Heart right ventricle (tissue), 16 donors: ENCODE measurements at regions not wholly inside any gene's neighbourhood (a gene's known extent, or its start where the extent isn't known, plus 50 kb on each side); places are given as distances from the start of the nearest gene placed in this dataset.
"Not testable (repeated sequence)": the region's sequence is repeated elsewhere in the genome, so short reads cannot be mapped to it uniquely, and the experiment has no call there.

Source experiments
- ATAC-seq, 8 donors: fragments of 200-7000 bp; cut with Tn5 transposase; one replicate each; pipeline ENCODE4 v1.9.1; 2020; ENCODE audit warnings: mild to moderate bottlenecking in 8 of 8, moderate library complexity in 8 of 8, moderate number of reproducible peaks in 1 of 8
- DNase-seq, 2 donors: peaks; one replicate each; pipeline ENCODE4 v3.0.0-alpha.2; 2020
- H3K27ac ChIP-seq, 10 donors: fragments of 200-600 bp; sonication (generic) in 2 of 10; one replicate each; pipeline versions ENCODE4 v1.5.0 to v1.8.0; 2020 to 2022; ENCODE audit warnings: mild to moderate bottlenecking in 3 of 10
- H3K27me3 ChIP-seq, 7 donors: fragments of 200-600 bp; one replicate each; pipeline ENCODE4 v1.8.0; 2021 to 2022; ENCODE audit warnings: mild to moderate bottlenecking in 2 of 7
- H3K36me3 ChIP-seq, 9 donors: fragments of 200-600 bp; sonication (generic) in 1 of 9; one replicate each; pipeline versions ENCODE4 v1.5.0 to v1.8.0; 2020 to 2022; ENCODE audit warnings: mild to moderate bottlenecking in 2 of 9
- H3K4me1 ChIP-seq, 9 donors: fragments of 200-600 bp; sonication (generic) in 1 of 9; one replicate each; pipeline versions ENCODE4 v1.5.0 to v1.8.0; 2020 to 2022; ENCODE audit warnings: mild to moderate bottlenecking in 4 of 9
- H3K4me3 ChIP-seq, 10 donors: fragments of 200-600 bp; sonication (generic) in 2 of 10; one replicate each; pipeline versions ENCODE4 v1.5.0 to v1.8.0; 2020 to 2022; ENCODE audit warnings: mild to moderate bottlenecking in 7 of 10, moderate library complexity in 2 of 10
- H3K9me3 ChIP-seq, 11 donors: fragments of 200-600 bp in 10 of 11; sonication (generic) in 2 of 11; one replicate each; pipeline versions ENCODE4 v1.5.0 to v1.8.0; 2013 to 2022; ENCODE audit warnings: mild to moderate bottlenecking in 2 of 11, control low read depth in 1 of 11, moderate library complexity in 1 of 11
- WGBS, 2 donors: extraction: QIAGEN DNeasy Blood & Tissue Kit; methylation state at CpG; one replicate each; pipeline ENCODE4 v1.1.7; 2013; ENCODE audit warnings: inconsistent platforms in 1 of 2; 5-methylcytosine and 5-hydroxymethylcytosine counted together
- intact Hi-C, 10 donors: fragments of 100-400 bp; cut with DNase I; formaldehyde crosslinking; loops; one replicate each; pipeline versions ENCODE4 v1.11.1 to v1.14.2; 2022
- TF ChIP-seq, protein P1 (sequence below), 9 donors: fragments of 200-600 bp; sonication (generic) in 2 of 9; IDR thresholded peaks; one replicate each; pipeline versions ENCODE4 v1.5.0 to v1.8.0; 2021 to 2022; ENCODE audit warnings: antibody characterized with exemption in 9 of 9, mild to moderate bottlenecking in 5 of 9, moderate library complexity in 1 of 9
- donor health status: Arrhythmogenic right ventricular cardiomyopathy.
- donor health status: ischemic (EF 13 %, LVEDD 7.1; RV severe dilation, severe dysfunction).
- donor health status: healthy with polysubstance abuse.
- donor health status: DM: no; HTN: yes; CAD: no.
- donor health status: DM: no; HTN: no; CAD: no.
- donor health status: ischemic (EF 25% LVEDD 6.9; RV normal size, moderate dysfunction).
- donor health status: ischemic (EF 25% LVEDD 5.7; RV mildly dilated, moderate dysfunction).
- donor health status: healthy.
- donor health status: DM: yes; HTN: yes; CAD: no.
- donor health status: Ischemic cardiomyopathy.
- donor health status: ischemic (EF 35%, LVEDD 5.7; RV mildly dilated, moderate dysfunction).
- donor health status: nonischemic (EF 11% LVEDD 7.7; RV severe dilation, severe dysfunction).
- donor health status: DM: yes; HTN: yes; CAD: no.
- donor health status: PGD.
- donor health status: ischemic (EF 29% LVEDD 5.4; RV normal size, mild dysfunction).
- donor health status: nonischemic (EF 23%, LVEDD 6.1; RV moderate dilation, normal function).

DNA sequence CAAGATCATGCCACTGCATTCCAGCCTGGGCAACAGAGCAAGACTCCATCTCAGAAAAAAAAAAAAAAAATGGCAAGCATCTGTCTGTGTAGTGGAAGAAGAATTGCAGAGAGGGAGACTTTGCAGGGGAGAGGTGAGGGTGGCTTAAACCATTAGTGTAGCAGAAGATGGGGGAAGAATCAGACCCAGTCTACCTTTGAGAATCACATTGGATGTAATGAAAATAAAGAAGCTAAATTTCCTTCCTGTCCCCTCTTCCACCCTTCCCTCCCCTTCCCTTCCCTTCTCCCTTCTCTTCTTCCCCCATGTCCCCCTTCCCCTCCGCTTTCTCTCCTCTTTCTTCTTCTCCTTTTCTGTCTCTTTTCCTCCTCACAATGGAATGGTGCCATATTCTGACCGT, 180.8 kb upstream of the SVIL start:
- no peak for ATAC-seq

DNA sequence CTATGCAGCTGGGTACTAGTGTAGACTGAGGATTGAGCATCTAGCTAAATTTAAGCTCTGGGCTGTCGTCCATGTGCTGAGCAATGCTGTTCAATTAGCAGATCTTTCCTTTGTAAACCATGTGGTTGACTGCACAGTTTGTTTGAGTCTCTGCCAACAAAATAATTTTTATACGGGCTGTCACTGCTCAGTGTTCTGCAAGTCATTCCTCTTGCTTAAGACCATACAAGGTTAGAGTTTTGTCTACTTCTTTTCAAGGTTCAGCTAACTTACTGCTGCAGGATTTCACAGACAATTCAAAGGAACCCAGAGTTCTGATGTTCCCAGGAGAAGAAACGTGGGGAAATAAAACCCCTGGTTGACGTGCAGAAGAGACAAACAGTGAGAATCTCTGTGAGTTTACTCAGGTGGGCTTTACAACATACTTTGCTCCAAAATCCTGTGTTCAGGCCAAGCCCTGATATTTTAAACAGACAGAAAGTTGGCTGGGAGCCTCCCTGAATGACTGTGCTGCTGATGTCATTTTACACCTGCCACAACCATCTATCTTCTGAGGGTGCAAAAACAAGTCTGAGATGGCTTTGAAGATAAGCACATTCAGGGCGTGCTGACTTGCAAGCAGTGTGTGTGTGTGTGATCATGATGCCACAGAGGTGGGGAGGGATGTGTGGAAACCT, 177.1 kb upstream of the SVIL start:
- no peak overlapping the region for H3K4me3 ChIP-seq
- no peaks in the 10 kb centered on the region for H3K9me3 ChIP-seq
- intact Hi-C loops: loop anchor here in 1 of 10 donors (5.0 kb wide), 1 partner anchor 70 kb away; no protein-coding TSS in a partner anchor
- TF ChIP-seq, protein P1, sequence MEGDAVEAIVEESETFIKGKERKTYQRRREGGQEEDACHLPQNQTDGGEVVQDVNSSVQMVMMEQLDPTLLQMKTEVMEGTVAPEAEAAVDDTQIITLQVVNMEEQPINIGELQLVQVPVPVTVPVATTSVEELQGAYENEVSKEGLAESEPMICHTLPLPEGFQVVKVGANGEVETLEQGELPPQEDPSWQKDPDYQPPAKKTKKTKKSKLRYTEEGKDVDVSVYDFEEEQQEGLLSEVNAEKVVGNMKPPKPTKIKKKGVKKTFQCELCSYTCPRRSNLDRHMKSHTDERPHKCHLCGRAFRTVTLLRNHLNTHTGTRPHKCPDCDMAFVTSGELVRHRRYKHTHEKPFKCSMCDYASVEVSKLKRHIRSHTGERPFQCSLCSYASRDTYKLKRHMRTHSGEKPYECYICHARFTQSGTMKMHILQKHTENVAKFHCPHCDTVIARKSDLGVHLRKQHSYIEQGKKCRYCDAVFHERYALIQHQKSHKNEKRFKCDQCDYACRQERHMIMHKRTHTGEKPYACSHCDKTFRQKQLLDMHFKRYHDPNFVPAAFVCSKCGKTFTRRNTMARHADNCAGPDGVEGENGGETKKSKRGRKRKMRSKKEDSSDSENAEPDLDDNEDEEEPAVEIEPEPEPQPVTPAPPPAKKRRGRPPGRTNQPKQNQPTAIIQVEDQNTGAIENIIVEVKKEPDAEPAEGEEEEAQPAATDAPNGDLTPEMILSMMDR (IDR thresholded peaks at IDR 0.05): no peak
- H3K27ac ChIP-seq: peak overlapping the region in 8 of 10 donors; percentile 7 to 86 (median 74)
- H3K36me3 ChIP-seq: no peaks in the 10 kb centered on the region
- no peaks in the 10 kb centered on the region for H3K27me3 ChIP-seq
- ATAC-seq (peak; percentile 61 to 95 (median 86)), DNase-seq (peak in 1 of 2 donors; percentile 61)
- WGBS, 2 donors: 12 to 25% methylated on average over 5 of the region's 5 CpGs
- peaks cover 7 to 25% (median 16%) of the 10 kb centered on the region in 9 donors for H3K4me1 ChIP-seq

More for the DNA sequence above, 180.8 kb upstream of the SVIL start:
- Histone ChIP-seq H3K27me3 (no peaks in the 10 kb centered on the region), H3K27ac (no peak overlapping the region), H3K4me1 (peaks cover 7 to 19% (median 16%) of the 10 kb centered on the region in 9 donors), H3K4me3 (no peak overlapping the region), H3K9me3 (no peaks in the 10 kb centered on the region), H3K36me3 (no peaks in the 10 kb centered on the region)
- intact Hi-C loops: no loop called here
- TF ChIP-seq, protein P1 (IDR thresholded peaks at IDR 0.05): no peak
- no peak for DNase-seq
- WGBS, 2 donors: 82 to 83% methylated on average over 2 of the region's 2 CpGs

DNA sequence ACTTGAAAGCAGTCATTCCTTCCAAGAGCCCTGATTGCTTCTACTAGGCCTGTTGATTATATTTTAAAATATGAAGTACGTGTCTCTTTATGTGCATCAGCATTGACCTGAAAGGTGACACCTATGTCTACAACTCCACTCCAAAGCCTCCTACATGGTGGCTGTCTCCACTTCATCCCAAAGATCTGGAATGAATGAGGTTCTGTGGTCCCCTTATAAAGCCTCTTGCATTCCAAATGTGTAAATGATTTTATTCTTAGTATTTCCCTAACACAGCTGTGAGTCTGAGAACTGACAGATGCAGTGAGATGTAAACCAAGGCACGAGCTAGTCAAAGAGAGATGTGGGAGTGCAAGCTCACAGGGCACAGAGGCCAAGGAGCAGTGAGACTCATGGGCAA, 176.0 kb upstream of the SVIL start:
- H3K36me3 ChIP-seq: no peaks in the 10 kb centered on the region
- ATAC-seq (no peak), DNase-seq (no peak)
- no peaks in the 10 kb centered on the region for H3K9me3 ChIP-seq
- peaks cover 7 to 25% (median 16%) of the 10 kb centered on the region in 9 donors for H3K4me1 ChIP-seq
- H3K27me3 ChIP-seq: no peaks in the 10 kb centered on the region
- no peak overlapping the region for H3K4me3 ChIP-seq
- intact Hi-C loops: loop anchor here in 1 of 10 donors (5.0 kb wide), 1 partner anchor 69 kb away; no protein-coding TSS in a partner anchor
- 95 to 99% methylated on average over 2 of the region's 2 CpGs for WGBS, 2 donors
- H3K27ac ChIP-seq: peak overlapping the region in 3 of 10 donors; percentile 73 to 86 (median 76)
- TF ChIP-seq, protein P1 (IDR thresholded peaks at IDR 0.05): no peak

DNA sequence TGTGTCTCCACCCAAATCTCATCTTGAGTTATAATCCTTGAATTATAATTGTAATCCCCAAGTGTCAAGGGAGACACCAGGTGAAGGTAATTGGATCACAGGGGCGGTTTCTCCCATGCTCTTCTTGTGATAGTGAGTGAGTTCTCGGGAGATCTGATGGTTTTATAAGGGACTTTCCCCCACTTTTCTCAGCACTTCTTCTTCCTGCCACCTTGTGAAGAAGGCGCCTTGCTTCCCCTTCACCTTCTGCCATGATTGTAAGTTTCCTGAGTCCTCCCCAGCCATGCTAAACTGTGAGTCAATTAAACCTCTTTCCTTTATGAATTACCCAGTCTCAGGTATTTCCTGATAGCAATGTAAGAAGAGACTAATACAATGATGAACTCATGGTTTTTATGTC, 175.5 kb upstream of the SVIL start:
- H3K36me3 ChIP-seq, H3K27ac ChIP-seq, DNase-seq, H3K27me3 ChIP-seq, H3K4me3 ChIP-seq, H3K9me3 ChIP-seq, ATAC-seq: not testable (repeated sequence)
- 92 to 97% methylated on average over 3 of the region's 3 CpGs for WGBS, 2 donors
- peaks cover 7 to 25% (median 17%) of the 10 kb centered on the region in 9 donors for H3K4me1 ChIP-seq
- intact Hi-C loops: loop anchor here in 1 of 10 donors (5.0 kb wide), 1 partner anchor 68 kb away; no protein-coding TSS in a partner anchor

DNA sequence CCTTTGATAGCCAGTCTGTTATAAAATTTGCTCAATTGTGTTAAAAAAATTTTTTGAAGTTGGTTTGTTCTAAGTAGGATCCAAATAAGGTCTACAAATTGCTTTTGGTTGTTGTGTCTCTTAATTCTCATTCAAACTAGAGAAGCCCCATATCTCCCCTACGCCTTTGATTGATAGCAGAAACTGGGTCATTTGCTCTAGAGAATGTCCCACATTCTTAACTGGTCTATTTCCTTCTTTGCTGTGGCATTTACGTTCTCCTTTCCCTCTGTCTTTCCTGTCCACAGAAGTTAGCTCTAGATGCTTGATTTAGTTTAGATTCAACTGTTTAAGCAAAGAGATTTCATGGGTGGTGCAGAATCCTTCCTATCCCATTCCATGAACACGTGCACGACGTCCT, 174.6 kb upstream of the SVIL start:
- H3K27me3 ChIP-seq: no peaks in the 10 kb centered on the region
- WGBS, 2 donors: 85 to 89% methylated on average over 5 of the region's 5 CpGs
- TF ChIP-seq, protein P1 (IDR thresholded peaks at IDR 0.05): no peak
- H3K4me3 ChIP-seq: no peak overlapping the region
- no peaks in the 10 kb centered on the region for H3K36me3 ChIP-seq
- no peak overlapping the region for H3K27ac ChIP-seq
- no peaks in the 10 kb centered on the region for H3K9me3 ChIP-seq
- peaks cover 7 to 33% (median 20%) of the 10 kb centered on the region in 9 donors for H3K4me1 ChIP-seq
- ATAC-seq: no peak
- no peak for DNase-seq
- intact Hi-C loops: no loop called here
